PC-9 (cell line): ENCODE measurements at regions not wholly inside any gene's neighbourhood (a gene's known extent, or its start where the extent isn't known, plus 50 kb on each side); places are given as distances from the start of the nearest gene placed in this dataset.

Source experiments
- BruUV-seq: library from RNA; stranded (reverse); fragments of 400-500 nt; replicated peaks from 2 replicates; lab custom pipeline; 2021; lab: Mats Ljungman, UMichigan
- CTCF ChIA-PET: fragments of 300-600 bp; sonication (Branson Sonifier 250); formaldehyde crosslinking; loops from one replicate; lab custom pipeline; 2022; ENCODE audit warnings: antibody characterized with exemption; lab: Charles Lee
- POLR2A ChIA-PET: fragments of 300-600 bp; sonication (Branson Sonifier 250); formaldehyde crosslinking; loops from one replicate; lab custom pipeline; 2022; ENCODE audit warnings: antibody characterized with exemption; ENCODE audit not compliant: unreplicated experiment; lab: Charles Lee
- DNase-seq, 2 experiments: peaks; one replicate each; pipeline versions ENCODE4 v3.0.0 to v3.0.0-alpha.2; 2015 to 2022; ENCODE audit warnings: mixed read lengths in 1 of 2
- H2AFZ ChIP-seq: fragments of 200-600 bp; sonication (generic); 2 replicates; pipeline ENCODE4 v1.8.1; 2017; ENCODE audit warnings: antibody characterized with exemption
- H3F3A ChIP-seq: fragments of 200-600 bp; sonication (generic); 2 replicates; pipeline ENCODE4 v1.8.1; 2017; ENCODE audit warnings: antibody characterized with exemption, mild to moderate bottlenecking, low read depth; ENCODE audit not compliant: insufficient read depth
- H3K27ac ChIP-seq: fragments of 200-600 bp; sonication (generic); 2 replicates; pipeline ENCODE4 v1.6.1; 2016; ENCODE audit warnings: mixed run types
- H3K27me3 ChIP-seq: fragments of 200-600 bp; sonication (generic); 2 replicates; pipeline ENCODE4 v1.6.1; 2016; ENCODE audit warnings: low read depth, mixed run types; ENCODE audit not compliant: insufficient read depth
- H3K36me3 ChIP-seq: fragments of 200-600 bp; sonication (generic); 2 replicates; pipeline ENCODE4 v1.6.1; 2016; ENCODE audit warnings: low read depth, mixed run types
- H3K4me1 ChIP-seq: fragments of 200-600 bp; sonication (generic); replicated peaks from 2 replicates; pipeline ENCODE4 v1.6.1; 2016; ENCODE audit warnings: mixed run types; ENCODE audit not compliant: insufficient read depth
- H3K4me2 ChIP-seq: fragments of 200-600 bp; sonication (generic); 2 replicates; pipeline ENCODE4 v1.6.1; 2017; ENCODE audit warnings: mixed run types
- H3K4me3 ChIP-seq: fragments of 200-600 bp; sonication (generic); 2 replicates; pipeline ENCODE4 v1.6.1; 2016; ENCODE audit warnings: mixed run types
- H3K79me2 ChIP-seq: fragments of 200-600 bp; sonication (generic); 2 replicates; pipeline ENCODE4 v1.6.1; 2017; ENCODE audit warnings: low read depth, mixed run types
- H3K9me2 ChIP-seq: fragments of 200-600 bp; sonication (generic); 2 replicates; pipeline ENCODE4 v1.8.1; 2017; ENCODE audit warnings: mild to moderate bottlenecking; ENCODE audit not compliant: insufficient read depth
- H3K9me3 ChIP-seq: fragments of 200-600 bp; sonication (generic); 2 replicates; pipeline ENCODE4 v1.8.1; 2016; ENCODE audit warnings: low read depth; ENCODE audit not compliant: insufficient read depth
- H4K20me1 ChIP-seq: fragments of 200-600 bp; sonication (generic); 2 replicates; pipeline ENCODE4 v1.8.1; 2017; ENCODE audit not compliant: insufficient read depth
- EZH2 ChIP-seq: fragments of 200-600 bp; sonication (generic); IDR thresholded peaks from 2 replicates; pipeline ENCODE4 v1.8.0; 2017; ENCODE audit warnings: antibody characterized with exemption, low read depth
- intact Hi-C: fragments of 100-400 bp; cut with micrococcal nuclease; formaldehyde crosslinking; loops from one replicate; pipeline ENCODE4 v1.10.0; 2022; ENCODE audit not compliant: unreplicated experiment
- TF ChIP-seq, protein P1 (sequence below): fragments of 200-600 bp; sonication (generic); conservative IDR thresholded peaks from 2 replicates; pipeline ENCODE4 v1.6.1; 2017; ENCODE audit warnings: mixed run types, antibody characterized with exemption, mild to moderate bottlenecking, moderate library complexity

DNA sequence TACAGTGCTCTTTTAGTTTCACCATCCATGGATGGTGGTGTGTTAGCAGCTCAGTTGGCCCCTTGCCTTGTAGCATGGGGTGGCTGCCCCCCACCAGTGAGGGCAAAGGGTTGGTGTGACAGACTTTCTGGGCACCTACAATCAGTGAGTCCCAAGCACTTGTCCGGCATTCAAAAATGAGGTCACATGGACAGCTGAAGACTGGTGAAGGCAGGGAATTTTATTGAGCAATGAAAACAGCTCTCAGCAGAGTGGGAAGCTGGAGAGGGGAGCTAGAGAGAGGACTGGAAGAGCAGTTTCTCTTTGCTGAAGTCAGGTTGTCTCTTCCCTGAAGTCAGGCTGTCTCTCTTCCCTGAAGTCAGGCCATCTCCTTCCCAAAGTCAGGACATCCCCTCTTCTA, 1053.2 kb downstream of the SLITRK1 start:
- DNase-seq: no peak
- no peaks in the 10 kb centered on the region for H3K9me3 ChIP-seq
- H3K27ac ChIP-seq: no peak overlapping the region
- TF ChIP-seq EZH2: no peak
- TF ChIP-seq, protein P1, sequence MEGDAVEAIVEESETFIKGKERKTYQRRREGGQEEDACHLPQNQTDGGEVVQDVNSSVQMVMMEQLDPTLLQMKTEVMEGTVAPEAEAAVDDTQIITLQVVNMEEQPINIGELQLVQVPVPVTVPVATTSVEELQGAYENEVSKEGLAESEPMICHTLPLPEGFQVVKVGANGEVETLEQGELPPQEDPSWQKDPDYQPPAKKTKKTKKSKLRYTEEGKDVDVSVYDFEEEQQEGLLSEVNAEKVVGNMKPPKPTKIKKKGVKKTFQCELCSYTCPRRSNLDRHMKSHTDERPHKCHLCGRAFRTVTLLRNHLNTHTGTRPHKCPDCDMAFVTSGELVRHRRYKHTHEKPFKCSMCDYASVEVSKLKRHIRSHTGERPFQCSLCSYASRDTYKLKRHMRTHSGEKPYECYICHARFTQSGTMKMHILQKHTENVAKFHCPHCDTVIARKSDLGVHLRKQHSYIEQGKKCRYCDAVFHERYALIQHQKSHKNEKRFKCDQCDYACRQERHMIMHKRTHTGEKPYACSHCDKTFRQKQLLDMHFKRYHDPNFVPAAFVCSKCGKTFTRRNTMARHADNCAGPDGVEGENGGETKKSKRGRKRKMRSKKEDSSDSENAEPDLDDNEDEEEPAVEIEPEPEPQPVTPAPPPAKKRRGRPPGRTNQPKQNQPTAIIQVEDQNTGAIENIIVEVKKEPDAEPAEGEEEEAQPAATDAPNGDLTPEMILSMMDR: no peak
- H3K79me2 ChIP-seq: no peaks in the 10 kb centered on the region
- H4K20me1 ChIP-seq: no peaks in the 10 kb centered on the region
- no peaks in the 10 kb centered on the region for H3K4me1 ChIP-seq
- no peak overlapping the region for H3K4me2 ChIP-seq
- H3K9me2 ChIP-seq: no peaks in the 10 kb centered on the region; the same call in 1 of the 2 replicates
- H3F3A ChIP-seq: no peaks in the 10 kb centered on the region
- CTCF ChIA-PET: no interaction called here
- intact Hi-C loops: no loop called here
- H3K36me3 ChIP-seq: no peaks in the 10 kb centered on the region
- no peaks in the 10 kb centered on the region for H3K27me3 ChIP-seq
- POLR2A ChIA-PET: no interaction called here
- no peak overlapping the region for H2AFZ ChIP-seq
- no TSS peak for BruUV-seq
- H3K4me3 ChIP-seq: no peak overlapping the region

DNA sequence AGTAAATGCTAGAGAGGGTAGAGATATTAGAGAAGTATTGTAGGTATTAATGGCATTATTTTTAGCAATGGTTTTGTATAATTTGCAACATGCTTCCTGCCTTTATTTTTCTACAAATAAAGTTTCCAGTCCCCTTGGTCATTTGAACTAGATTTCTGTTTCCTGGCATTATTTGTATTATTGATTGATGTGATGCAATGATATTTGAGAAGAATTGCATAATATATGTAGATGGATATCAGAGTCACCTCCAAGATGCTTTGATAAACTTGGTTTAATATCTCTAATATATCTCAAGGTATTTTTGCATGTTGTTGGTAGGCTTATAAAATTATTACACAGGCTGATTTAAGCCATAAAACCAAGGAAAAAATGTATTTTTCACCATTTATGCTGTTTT, 1054.5 kb downstream of the SLITRK1 start:
- Histone ChIP-seq H3K36me3 (no peaks in the 10 kb centered on the region), H3K4me3 (no peak overlapping the region), H3F3A (no peaks in the 10 kb centered on the region), H3K4me2 (no peak overlapping the region), H3K4me1 (no peaks in the 10 kb centered on the region), H3K79me2 (no peaks in the 10 kb centered on the region), H2AFZ (no peak overlapping the region), H3K27me3 (no peaks in the 10 kb centered on the region), H4K20me1 (no peaks in the 10 kb centered on the region), H3K27ac (no peak overlapping the region), H3K9me2 (no peaks in the 10 kb centered on the region), H3K9me3 (no peaks in the 10 kb centered on the region)
- TF ChIP-seq EZH2: no peak
- CTCF ChIA-PET: no interaction called here
- POLR2A ChIA-PET: no interaction called here
- DNase-seq: no peak
- BruUV-seq: no TSS peak
- intact Hi-C loops: no loop called here

DNA sequence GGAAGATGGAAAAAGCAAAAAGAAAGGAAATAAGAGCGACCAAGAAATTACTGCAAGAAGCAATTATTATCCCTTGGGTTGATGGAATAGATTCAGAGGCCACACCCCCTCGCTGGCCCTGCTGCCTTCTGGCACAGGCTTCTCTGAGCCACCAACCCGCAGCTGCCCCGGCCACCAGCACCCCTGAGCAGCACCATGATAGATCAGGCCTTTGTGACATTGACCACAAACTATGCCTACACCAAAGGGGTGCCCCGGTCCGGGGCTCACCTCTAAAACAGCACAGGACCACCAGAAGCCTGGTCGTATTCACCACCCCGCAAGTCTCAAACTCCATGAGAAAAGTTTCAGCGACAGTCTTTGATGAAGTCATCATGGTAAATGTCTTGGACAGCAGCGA, 1059.3 kb downstream of the SLITRK1 start:
- ChIA-PET CTCF (no interaction called here), POLR2A (no interaction called here)
- H3K79me2 ChIP-seq: no peaks in the 10 kb centered on the region
- intact Hi-C loops: no loop called here
- H4K20me1 ChIP-seq: no peaks in the 10 kb centered on the region; the same call in 1 of the 2 replicates
- DNase-seq: no peak
- H3K9me3 ChIP-seq: no peaks in the 10 kb centered on the region
- H3F3A ChIP-seq: no peaks in the 10 kb centered on the region
- H3K4me3 ChIP-seq: no peak overlapping the region
- H3K27me3 ChIP-seq: no peaks in the 10 kb centered on the region
- TF ChIP-seq, protein P1: no peak
- TF ChIP-seq EZH2: no peak
- no peak overlapping the region for H2AFZ ChIP-seq
- no peak overlapping the region for H3K4me2 ChIP-seq
- no peak overlapping the region for H3K27ac ChIP-seq
- no TSS peak for BruUV-seq
- no peaks in the 10 kb centered on the region for H3K9me2 ChIP-seq
- no peaks in the 10 kb centered on the region for H3K4me1 ChIP-seq
- no peaks in the 10 kb centered on the region for H3K36me3 ChIP-seq

DNA sequence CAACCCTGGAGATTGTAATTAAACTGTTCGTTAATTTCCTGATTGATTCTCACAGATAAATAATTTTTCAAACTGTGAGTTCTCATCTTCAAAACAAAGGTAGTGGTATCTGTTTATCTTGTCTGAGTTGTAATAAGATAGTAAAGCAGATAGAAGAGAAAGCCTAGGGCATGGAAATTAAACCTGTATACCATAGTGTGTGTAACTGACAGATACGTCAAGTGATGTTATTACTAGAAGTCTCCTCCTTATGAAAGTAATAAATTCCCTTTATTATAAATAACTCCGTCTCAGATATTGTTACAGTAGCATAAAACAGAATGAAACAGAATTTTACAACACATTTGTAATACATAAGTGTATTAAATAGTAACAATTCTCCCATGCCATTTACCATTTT, 1065.1 kb downstream of the SLITRK1 start:
- Histone ChIP-seq H2AFZ (no peak overlapping the region), H3K4me3 (no peak overlapping the region), H3K9me3 (no peaks in the 10 kb centered on the region), H3K4me2 (no peak overlapping the region), H3F3A (no peaks in the 10 kb centered on the region), H3K27me3 (no peaks in the 10 kb centered on the region), H3K9me2 (no peaks in the 10 kb centered on the region), H3K36me3 (no peaks in the 10 kb centered on the region), H3K4me1 (no peaks in the 10 kb centered on the region), H3K27ac (no peak overlapping the region), H4K20me1 (no peaks in the 10 kb centered on the region; the same call in 1 of the 2 replicates), H3K79me2 (no peaks in the 10 kb centered on the region)
- BruUV-seq: no TSS peak
- ChIA-PET POLR2A (no interaction called here), CTCF (no interaction called here)
- TF ChIP-seq, protein P1: no peak
- no peak for TF ChIP-seq EZH2
- intact Hi-C loops: no loop called here
- no peak for DNase-seq
